ENCODE measurements at regions not wholly inside any gene's neighbourhood (a gene's known extent, or its start where the extent isn't known, plus 50 kb on each side); places are given as distances from the start of the nearest gene placed in this dataset.

GRCh38 chr18:8893628-8894231 is 188.4 kb downstream of the MTCL1 start:
- Histone ChIP-seq H3K4me3 (ENCODE audit: control extremely low read depth in 1 of 5, extremely low read depth in 1 of 5, insufficient read depth in 1 of 5, low read depth in 2 of 5, low read length in 4 of 5) (no peak overlapping the region), H3K9ac (ENCODE audit: low read length) (no peak overlapping the region), H3K4me1 (ENCODE audit: control insufficient read depth in 2 of 2, insufficient read depth in 2 of 2, low read length in 2 of 2) (no peaks in the 10 kb centered on the region), H3K79me2 (ENCODE audit: control insufficient read depth, insufficient read depth, low read length) (no peaks in the 10 kb centered on the region), H3K36me3 (replicated peaks in 1 of 2; ENCODE audit: control extremely low read depth in 1 of 2, control insufficient read depth in 1 of 2, extremely low read depth in 1 of 2, insufficient read depth in 2 of 2, low read length in 1 of 2) (no peaks in the 10 kb centered on the region), H3K27ac (ENCODE audit: low read length in 2 of 2) (no peak overlapping the region), H3K27me3 (replicated peaks in 1 of 4; ENCODE audit: control extremely low read depth in 1 of 4, control insufficient read depth in 3 of 4, insufficient read depth in 4 of 4, low read length in 3 of 4) (no peaks in the 10 kb centered on the region), H4K20me1 (ENCODE audit: control insufficient read depth, insufficient read depth, low read length, poor library complexity, severe bottlenecking) (no peaks in the 10 kb centered on the region), H3K9me3 (ENCODE audit: control extremely low read depth in 1 of 3, control insufficient read depth in 2 of 3, insufficient read depth in 1 of 3, low read length in 2 of 3) (peaks cover 0 to 3% (median 0%) of the 10 kb centered on the region in 3 donors), H2AFZ (ENCODE audit: insufficient read depth, low read depth, low read length, poor library complexity, severe bottlenecking) (no peak overlapping the region), H3K4me2 (replicated peaks; ENCODE audit: low read depth, low read length, poor library complexity, severe bottlenecking) (no peak overlapping the region)
- H3K27ac Mint-ChIP-seq: no peak overlapping the region
- TF ChIP-seq EZH2 (IDR thresholded peaks at IDR 0.05; ENCODE audit: borderline replicate concordance, insufficient read depth, low read depth, low read length, poor library complexity, severe bottlenecking): no peak
- TF ChIP-seq, protein P1, sequence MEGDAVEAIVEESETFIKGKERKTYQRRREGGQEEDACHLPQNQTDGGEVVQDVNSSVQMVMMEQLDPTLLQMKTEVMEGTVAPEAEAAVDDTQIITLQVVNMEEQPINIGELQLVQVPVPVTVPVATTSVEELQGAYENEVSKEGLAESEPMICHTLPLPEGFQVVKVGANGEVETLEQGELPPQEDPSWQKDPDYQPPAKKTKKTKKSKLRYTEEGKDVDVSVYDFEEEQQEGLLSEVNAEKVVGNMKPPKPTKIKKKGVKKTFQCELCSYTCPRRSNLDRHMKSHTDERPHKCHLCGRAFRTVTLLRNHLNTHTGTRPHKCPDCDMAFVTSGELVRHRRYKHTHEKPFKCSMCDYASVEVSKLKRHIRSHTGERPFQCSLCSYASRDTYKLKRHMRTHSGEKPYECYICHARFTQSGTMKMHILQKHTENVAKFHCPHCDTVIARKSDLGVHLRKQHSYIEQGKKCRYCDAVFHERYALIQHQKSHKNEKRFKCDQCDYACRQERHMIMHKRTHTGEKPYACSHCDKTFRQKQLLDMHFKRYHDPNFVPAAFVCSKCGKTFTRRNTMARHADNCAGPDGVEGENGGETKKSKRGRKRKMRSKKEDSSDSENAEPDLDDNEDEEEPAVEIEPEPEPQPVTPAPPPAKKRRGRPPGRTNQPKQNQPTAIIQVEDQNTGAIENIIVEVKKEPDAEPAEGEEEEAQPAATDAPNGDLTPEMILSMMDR (IDR thresholded peaks at IDR 0.05): no peak
- no peak overlapping the region for H3K4me3 Mint-ChIP-seq
- H3K4me1 Mint-ChIP-seq: no peaks in the 10 kb centered on the region
- WGBS (ENCODE audit: insufficient coverage): no CpG with 5 or more reads among the region's 2 CpGs
- CTCF ChIA-PET: no interaction called here
- peaks cover 3% of the 10 kb centered on the region for H3K9me3 Mint-ChIP-seq (ENCODE audit: insufficient read depth)
- intact Hi-C loops (cut with micrococcal nuclease): no loop called here
- no peak for ATAC-seq (ENCODE audit: low read depth)
- peaks cover 3% of the 10 kb centered on the region for H3K27me3 Mint-ChIP-seq
- no peak for DNase-seq
- POLR2A ChIA-PET: no interaction called here

- peaks cover 3% of the 10 kb centered on the region for H3K9me3 Mint-ChIP-seq (ENCODE audit: insufficient read depth)
- Histone ChIP-seq H2AFZ (ENCODE audit: insufficient read depth, low read depth, low read length, poor library complexity, severe bottlenecking) (no peak overlapping the region), H3K27me3 (replicated peaks in 1 of 4; ENCODE audit: control extremely low read depth in 1 of 4, control insufficient read depth in 3 of 4, insufficient read depth in 4 of 4, low read length in 3 of 4) (no peaks in the 10 kb centered on the region), H3K4me1 (ENCODE audit: control insufficient read depth in 2 of 2, insufficient read depth in 2 of 2, low read length in 2 of 2) (no peaks in the 10 kb centered on the region), H3K9ac (ENCODE audit: low read length) (no peak overlapping the region), H3K4me2 (replicated peaks; ENCODE audit: low read depth, low read length, poor library complexity, severe bottlenecking) (no peak overlapping the region), H3K79me2 (ENCODE audit: control insufficient read depth, insufficient read depth, low read length) (no peaks in the 10 kb centered on the region), H4K20me1 (ENCODE audit: control insufficient read depth, insufficient read depth, low read length, poor library complexity, severe bottlenecking) (no peaks in the 10 kb centered on the region), H3K9me3 (ENCODE audit: control extremely low read depth in 1 of 3, control insufficient read depth in 2 of 3, insufficient read depth in 1 of 3, low read length in 2 of 3) (peaks cover 0 to 3% (median 0%) of the 10 kb centered on the region in 3 donors), H3K4me3 (ENCODE audit: control extremely low read depth in 1 of 5, extremely low read depth in 1 of 5, insufficient read depth in 1 of 5, low read depth in 2 of 5, low read length in 4 of 5) (no peak overlapping the region), H3K27ac (ENCODE audit: low read length in 2 of 2) (no peak overlapping the region), H3K36me3 (replicated peaks in 1 of 2; ENCODE audit: control extremely low read depth in 1 of 2, control insufficient read depth in 1 of 2, extremely low read depth in 1 of 2, insufficient read depth in 2 of 2, low read length in 1 of 2) (no peaks in the 10 kb centered on the region)
- TF ChIP-seq, protein P1 (IDR thresholded peaks at IDR 0.05): no peak
- TF ChIP-seq EZH2 (IDR thresholded peaks at IDR 0.05; ENCODE audit: borderline replicate concordance, insufficient read depth, low read depth, low read length, poor library complexity, severe bottlenecking): no peak
- peaks cover 3% of the 10 kb centered on the region for H3K27me3 Mint-ChIP-seq
- ChIA-PET CTCF (no interaction called here), POLR2A (no interaction called here)
- WGBS (ENCODE audit: insufficient coverage): 100% methylated on average over 1 of the region's 3 CpGs
- no peak overlapping the region for H3K27ac Mint-ChIP-seq
- H3K4me1 Mint-ChIP-seq: no peaks in the 10 kb centered on the region
- DNase-seq (no peak), ATAC-seq (ENCODE audit: low read depth) (no peak)
- intact Hi-C loops (cut with micrococcal nuclease): no loop called here
- H3K4me3 Mint-ChIP-seq: no peak overlapping the region
These were observed 189.5 kb downstream of the MTCL1 start for GRCh38 chr18:8894823-8895222.
